ENCODE measurements at regions not wholly inside any gene's neighbourhood (a gene's known extent, or its start where the extent isn't known, plus 50 kb on each side); places are given as distances from the start of the nearest gene placed in this dataset.

DNA sequence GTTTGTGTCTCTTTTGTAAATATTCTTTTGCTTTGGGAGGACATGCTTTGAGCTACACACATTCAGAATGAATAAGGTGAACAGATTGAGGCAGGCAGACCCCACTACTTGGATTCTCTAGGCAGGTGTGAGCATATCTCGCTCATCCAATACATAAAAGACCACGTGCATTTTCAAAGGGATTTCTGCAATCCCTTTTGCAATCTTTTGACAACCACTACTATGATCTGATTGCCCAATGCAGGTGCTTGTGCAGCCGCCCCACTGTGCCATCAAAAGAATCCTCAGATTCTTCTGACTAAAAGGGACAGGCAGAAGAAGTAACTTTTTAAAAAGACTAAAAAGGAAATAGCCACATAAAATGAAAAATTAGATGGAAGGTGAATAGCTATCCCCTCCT lies 341.4 kb downstream of the BMP4 start:
- Histone ChIP-seq H3K27me3 (ENCODE audit: insufficient read depth in 3 of 3, low read length in 2 of 3) (peaks cover 0 to 2% (median 0%) of the 10 kb centered on the region in 3 donors), H3K4me1 (no peaks in the 10 kb centered on the region), H3K36me3 (ENCODE audit: insufficient read depth in 1 of 2, low read depth in 1 of 2) (no peaks in the 10 kb centered on the region), H3K4me3 (no peak overlapping the region), H3K9me3 (no peaks in the 10 kb centered on the region), H3K27ac (no peak overlapping the region)
- intact Hi-C loops (cut with DNase I) = no loop called here
- WGBS, 3 donors = 69 to 78% (median 78%) methylated on average over 3 of the region's 3 CpGs
- no peak for TF ChIP-seq CTCF (IDR thresholded peaks at IDR 0.05)
- DNase-seq (no peak), ATAC-seq (no peak)

- WGBS, 3 donors = 59 to 69% (median 60%) methylated on average over 12 of the region's 12 CpGs
- ATAC-seq = no peak
- intact Hi-C loops (cut with DNase I) = no loop called here
These were observed 343.0 kb downstream of the BMP4 start for GRCh38 chr14:53613404-53614253.

GRCh38 chr14:53610947-53611346 lies 345.7 kb downstream of the BMP4 start:
- no peaks in the 10 kb centered on the region for H3K4me1 ChIP-seq
- ATAC-seq = no peak
- TF ChIP-seq CTCF (IDR thresholded peaks at IDR 0.05) = no peak

More at GRCh38 chr14:53613404-53614253, 343.0 kb downstream of the BMP4 start:
- Histone ChIP-seq H3K9me3 (no peaks in the 10 kb centered on the region), H3K4me3 (no peak overlapping the region), H3K27me3 (ENCODE audit: insufficient read depth in 3 of 3, low read length in 2 of 3) (peaks cover 0 to 2% (median 0%) of the 10 kb centered on the region in 3 donors), H3K4me1 (no peaks in the 10 kb centered on the region), H3K27ac (no peak overlapping the region), H3K36me3 (ENCODE audit: insufficient read depth in 1 of 2, low read depth in 1 of 2) (no peaks in the 10 kb centered on the region)
- no peak for DNase-seq
- TF ChIP-seq CTCF (IDR thresholded peaks at IDR 0.05) = no peak

DNA sequence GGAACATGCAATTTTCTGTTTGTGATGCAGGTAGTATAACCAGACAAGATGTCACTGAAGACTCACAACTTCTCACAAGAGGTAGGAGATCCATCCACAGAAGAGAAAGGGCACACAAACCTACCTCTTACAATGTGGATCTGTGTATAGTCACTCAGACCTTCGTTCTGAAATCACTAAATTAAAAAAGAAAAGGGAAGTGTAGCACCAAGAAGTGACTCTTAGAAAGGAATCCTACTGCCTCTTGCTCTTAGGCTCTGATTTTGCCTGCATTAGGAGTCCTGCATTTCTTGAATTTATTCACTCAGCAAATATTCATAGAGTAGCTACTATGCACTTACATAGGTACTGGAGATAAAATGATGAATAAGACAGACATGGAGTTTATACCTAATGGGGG lies 347.6 kb downstream of the BMP4 start:
- H3K27ac ChIP-seq = no peak overlapping the region
- no peak for TF ChIP-seq CTCF (IDR thresholded peaks at IDR 0.05)
- H3K4me1 ChIP-seq = no peaks in the 10 kb centered on the region
- peaks cover 0 to 2% (median 0%) of the 10 kb centered on the region in 3 donors for H3K27me3 ChIP-seq (ENCODE audit: insufficient read depth in 3 of 3, low read length in 2 of 3)
- intact Hi-C loops (cut with DNase I) = no loop called here
- WGBS, 3 donors = 75 to 79% (median 76%) methylated on average over 1 of the region's 1 CpG
- H3K36me3 ChIP-seq (ENCODE audit: insufficient read depth in 1 of 2, low read depth in 1 of 2) = no peaks in the 10 kb centered on the region
- no peaks in the 10 kb centered on the region for H3K9me3 ChIP-seq
- no peak for DNase-seq
- no peak overlapping the region for H3K4me3 ChIP-seq
- no peak for ATAC-seq

More at GRCh38 chr14:53610947-53611346, 345.7 kb downstream of the BMP4 start:
- intact Hi-C loops (cut with DNase I) = no loop called here
- no peak for DNase-seq
- Histone ChIP-seq H3K9me3 (no peaks in the 10 kb centered on the region), H3K27ac (no peak overlapping the region), H3K4me3 (no peak overlapping the region), H3K36me3 (ENCODE audit: insufficient read depth in 1 of 2, low read depth in 1 of 2) (no peaks in the 10 kb centered on the region), H3K27me3 (ENCODE audit: insufficient read depth in 3 of 3, low read length in 2 of 3) (peaks cover 0 to 2% (median 0%) of the 10 kb centered on the region in 3 donors)

All from psoas muscle (tissue), 7 donors.